C4-2B (cell line): ENCODE measurements at regions not wholly inside any gene's neighbourhood (a gene's known extent, or its start where the extent isn't known, plus 50 kb on each side); places are given as distances from the start of the nearest gene placed in this dataset.

Experiments
- CTCF ChIP-seq: fragments of 450-650 bp; conservative IDR thresholded peaks from 2 replicates; pipeline ENCODE4 v1.5.1; 2017; ENCODE audit warnings: mild to moderate bottlenecking
- ZFX ChIP-seq: fragments of 450-650 bp; IDR thresholded peaks from 2 replicates; pipeline ENCODE4 v1.6.1; 2017

GRCh38 chr15:69725275-69725674, 272.7 kb downstream of the RPLP1 start:
- no peak for TF ChIP-seq CTCF
- no peak for TF ChIP-seq ZFX
